Type B pancreatic cell (in vitro differentiated cells): ENCODE measurements at regions not wholly inside any gene's neighbourhood (a gene's known extent, or its start where the extent isn't known, plus 50 kb on each side); places are given as distances from the start of the nearest gene placed in this dataset.

ENCODE experiments used
- DNase-seq: peaks from one replicate; pipeline ENCODE4 v3.0.0; 2021; ENCODE audit warnings: mixed read lengths; ENCODE audit not compliant: unreplicated experiment; ENCODE audit errors: extremely low spot score
- H3K27ac Mint-ChIP-seq: 2 replicates; pipeline ENCODE4 v1.8.0; 2021; ENCODE audit warnings: mild to moderate bottlenecking, mixed read lengths
- H3K27me3 Mint-ChIP-seq: 2 replicates; pipeline ENCODE4 v1.8.0; 2021; ENCODE audit warnings: mixed read lengths
- H3K36me3 Mint-ChIP-seq: 2 replicates; pipeline ENCODE4 v1.8.0; 2021; ENCODE audit warnings: mixed read lengths
- H3K4me1 Mint-ChIP-seq: one replicate; pipeline ENCODE4 v1.8.0; 2021; ENCODE audit warnings: mixed read lengths; ENCODE audit not compliant: unreplicated experiment
- H3K4me3 Mint-ChIP-seq: 2 replicates; pipeline ENCODE4 v1.8.0; 2021; ENCODE audit warnings: mild to moderate bottlenecking, mixed read lengths
- H3K9me3 Mint-ChIP-seq: 2 replicates; pipeline ENCODE4 v1.8.0; 2021; ENCODE audit warnings: mixed read lengths
- TF ChIP-seq, protein P1 (sequence below): fragments of 200-600 bp; sonication (generic); conservative IDR thresholded peaks from 2 replicates; pipeline ENCODE4 v1.5.0; 2021; ENCODE audit warnings: antibody characterized with exemption, mild to moderate bottlenecking

DNA sequence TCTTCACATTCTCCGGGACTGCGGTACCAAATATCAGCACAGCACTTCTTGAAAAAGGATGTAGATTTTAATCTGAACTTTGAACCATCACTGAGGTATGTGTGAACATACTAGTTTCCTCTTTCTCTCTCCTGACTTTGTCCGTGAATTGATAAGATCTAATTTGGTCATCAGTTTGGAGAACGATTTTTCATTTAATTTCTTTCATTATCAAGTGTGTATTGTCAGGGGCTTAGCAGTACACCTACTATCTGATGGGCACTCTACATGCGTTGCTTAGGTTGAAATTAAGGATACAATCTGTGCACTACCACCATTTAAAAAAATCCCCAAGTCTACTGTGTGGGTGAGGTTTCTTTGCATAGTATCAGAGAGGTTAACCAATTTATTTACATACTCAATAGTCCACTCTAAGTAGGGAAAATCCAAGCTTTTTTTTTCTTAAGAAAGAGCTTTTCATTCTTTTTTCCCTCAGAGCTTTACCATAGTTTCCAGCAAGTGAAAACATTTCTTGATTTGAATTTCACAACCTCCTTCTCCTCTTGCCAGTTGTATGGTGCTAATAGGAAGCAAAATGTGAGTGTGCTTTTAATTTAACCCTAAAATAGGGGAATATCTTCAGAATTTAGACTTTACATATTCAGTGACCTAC, 105.4 kb upstream of the ESR1 start:
- TF ChIP-seq, protein P1, sequence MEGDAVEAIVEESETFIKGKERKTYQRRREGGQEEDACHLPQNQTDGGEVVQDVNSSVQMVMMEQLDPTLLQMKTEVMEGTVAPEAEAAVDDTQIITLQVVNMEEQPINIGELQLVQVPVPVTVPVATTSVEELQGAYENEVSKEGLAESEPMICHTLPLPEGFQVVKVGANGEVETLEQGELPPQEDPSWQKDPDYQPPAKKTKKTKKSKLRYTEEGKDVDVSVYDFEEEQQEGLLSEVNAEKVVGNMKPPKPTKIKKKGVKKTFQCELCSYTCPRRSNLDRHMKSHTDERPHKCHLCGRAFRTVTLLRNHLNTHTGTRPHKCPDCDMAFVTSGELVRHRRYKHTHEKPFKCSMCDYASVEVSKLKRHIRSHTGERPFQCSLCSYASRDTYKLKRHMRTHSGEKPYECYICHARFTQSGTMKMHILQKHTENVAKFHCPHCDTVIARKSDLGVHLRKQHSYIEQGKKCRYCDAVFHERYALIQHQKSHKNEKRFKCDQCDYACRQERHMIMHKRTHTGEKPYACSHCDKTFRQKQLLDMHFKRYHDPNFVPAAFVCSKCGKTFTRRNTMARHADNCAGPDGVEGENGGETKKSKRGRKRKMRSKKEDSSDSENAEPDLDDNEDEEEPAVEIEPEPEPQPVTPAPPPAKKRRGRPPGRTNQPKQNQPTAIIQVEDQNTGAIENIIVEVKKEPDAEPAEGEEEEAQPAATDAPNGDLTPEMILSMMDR = no peak
- H3K9me3 Mint-ChIP-seq = no peaks in the 10 kb centered on the region
- no peak overlapping the region for H3K27ac Mint-ChIP-seq
- no peak for DNase-seq
- no peaks in the 10 kb centered on the region for H3K4me1 Mint-ChIP-seq
- no peaks in the 10 kb centered on the region for H3K27me3 Mint-ChIP-seq
- H3K4me3 Mint-ChIP-seq = no peak overlapping the region
- no peaks in the 10 kb centered on the region for H3K36me3 Mint-ChIP-seq

DNA sequence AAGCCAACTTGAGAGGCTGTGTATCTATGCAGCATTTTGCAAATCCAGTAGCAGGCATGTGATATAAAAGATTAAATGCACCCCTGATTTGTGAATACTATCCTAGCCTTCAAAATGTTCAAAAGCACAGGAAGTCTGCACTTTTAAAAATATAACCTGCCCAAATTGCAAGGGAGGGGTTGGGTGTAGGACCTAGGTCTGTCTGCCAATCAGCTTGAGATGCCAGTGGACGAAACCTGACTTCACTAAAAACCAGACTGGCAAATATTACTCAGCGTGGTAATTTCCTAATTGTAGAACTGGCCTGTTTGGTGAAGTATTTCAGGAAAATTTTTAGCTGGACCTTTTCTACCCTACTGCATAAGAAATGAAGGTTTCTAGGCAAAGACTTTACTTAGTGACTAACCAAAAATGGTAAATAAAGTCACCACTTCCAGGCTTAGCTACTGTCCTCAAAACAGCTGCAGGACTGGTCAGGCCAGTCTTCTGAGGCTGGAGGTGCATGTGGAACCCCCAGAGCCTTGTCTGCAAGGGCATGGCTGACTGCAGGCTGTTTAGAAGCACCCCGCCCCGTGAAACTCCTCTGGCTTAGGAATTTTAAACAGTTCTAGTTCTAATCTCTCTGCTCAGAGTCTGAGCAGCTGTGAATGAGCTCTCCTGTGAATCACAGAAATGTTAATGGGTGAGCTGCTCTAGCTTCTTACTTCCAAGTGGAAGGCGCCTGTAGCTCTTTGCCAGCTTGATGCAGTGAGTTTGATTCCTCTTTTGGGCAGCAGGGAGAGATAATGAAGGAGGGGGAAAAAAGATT, 104.4 kb upstream of the ESR1 start:
- TF ChIP-seq, protein P1 = no peak
- Mint-ChIP-seq H3K27ac (no peak overlapping the region), H3K27me3 (no peaks in the 10 kb centered on the region), H3K4me3 (no peak overlapping the region), H3K9me3 (no peaks in the 10 kb centered on the region), H3K36me3 (no peaks in the 10 kb centered on the region), H3K4me1 (no peaks in the 10 kb centered on the region)
- DNase-seq = no peak

DNA sequence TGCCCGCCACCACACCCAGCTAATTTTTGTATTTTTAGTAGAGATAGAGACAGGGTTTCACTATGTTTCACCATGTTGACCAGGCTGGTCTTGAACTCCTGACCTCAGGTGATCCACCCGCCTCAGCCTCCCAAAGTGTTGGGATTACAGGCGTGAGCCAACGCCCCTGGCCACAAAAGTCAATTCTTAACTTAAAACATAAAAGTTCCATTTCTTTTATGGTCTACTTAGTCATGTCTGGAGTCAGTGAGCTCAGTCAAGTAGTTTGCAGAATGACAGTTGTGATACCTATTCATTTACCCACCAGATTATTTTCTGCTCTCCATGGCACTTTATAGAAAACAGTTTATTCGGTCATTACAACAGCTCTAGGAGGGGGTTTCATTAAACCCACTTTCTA, 103.1 kb upstream of the ESR1 start:
- Mint-ChIP-seq H3K4me3 (no peak overlapping the region), H3K36me3 (no peaks in the 10 kb centered on the region), H3K4me1 (no peaks in the 10 kb centered on the region), H3K9me3 (no peaks in the 10 kb centered on the region), H3K27ac (no peak overlapping the region), H3K27me3 (no peaks in the 10 kb centered on the region)
- TF ChIP-seq, protein P1 = no peak
- no peak for DNase-seq

DNA sequence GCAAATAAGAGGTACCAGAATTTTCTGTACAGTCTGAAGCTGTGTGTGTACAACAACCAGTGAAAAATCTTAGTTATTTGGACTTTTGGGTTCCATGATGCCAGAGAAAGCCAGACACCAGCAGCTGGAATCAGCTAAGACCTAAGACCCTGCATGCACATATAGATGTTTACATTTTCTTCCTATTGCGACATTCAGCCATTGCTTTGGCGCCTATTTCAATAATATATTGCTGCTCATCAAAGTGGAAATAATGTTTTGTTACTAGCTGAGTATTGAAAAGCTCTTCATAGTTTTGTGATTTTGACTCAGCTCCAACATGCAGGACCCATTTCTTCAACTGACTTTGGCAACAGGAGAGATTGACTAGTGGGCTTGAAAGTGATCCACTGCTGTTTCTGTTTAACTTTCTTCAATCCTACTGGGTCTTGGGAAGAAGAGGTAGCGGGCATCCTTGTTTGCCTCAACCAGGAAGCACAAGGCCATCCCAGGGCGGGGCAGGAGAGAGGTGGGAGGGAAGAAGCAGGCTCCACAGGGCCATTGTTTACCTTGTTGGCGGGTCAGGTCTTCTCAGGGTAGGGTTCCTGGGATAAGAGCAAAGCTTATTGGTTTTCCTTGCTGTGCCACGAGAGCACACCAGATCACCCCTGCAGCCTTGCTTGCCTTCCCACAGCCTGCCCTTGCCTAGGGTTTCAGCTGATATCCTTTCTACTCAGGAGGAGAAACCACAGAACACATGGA, 101.3 kb upstream of the ESR1 start:
- H3K4me3 Mint-ChIP-seq = no peak overlapping the region
- no peak overlapping the region for H3K27ac Mint-ChIP-seq
- H3K36me3 Mint-ChIP-seq = no peaks in the 10 kb centered on the region
- no peaks in the 10 kb centered on the region for H3K9me3 Mint-ChIP-seq
- no peaks in the 10 kb centered on the region for H3K4me1 Mint-ChIP-seq
- DNase-seq = no peak
- no peaks in the 10 kb centered on the region for H3K27me3 Mint-ChIP-seq
- TF ChIP-seq, protein P1 = no peak

DNA sequence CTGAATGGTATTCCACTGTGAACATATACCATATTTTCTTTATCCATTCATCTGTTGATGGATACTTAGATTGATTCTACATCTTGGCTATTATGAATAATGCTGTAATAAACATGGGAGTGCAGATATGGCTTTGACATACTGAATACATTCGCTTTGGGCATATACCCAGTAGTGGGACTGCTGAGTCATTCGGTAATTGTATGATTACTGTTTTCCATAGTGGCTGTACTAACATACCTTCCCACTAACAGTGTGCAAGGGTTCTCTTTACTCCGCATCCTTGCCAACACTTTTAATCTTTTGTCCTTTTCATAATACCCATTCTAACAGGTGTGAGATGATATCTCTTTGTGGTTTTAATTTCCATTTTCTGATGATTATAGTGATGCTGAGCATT, 98.2 kb upstream of the ESR1 start:
- Mint-ChIP-seq H3K27me3 (no peaks in the 10 kb centered on the region), H3K4me1 (no peaks in the 10 kb centered on the region), H3K27ac (no peak overlapping the region), H3K4me3 (no peak overlapping the region), H3K9me3 (peaks cover under 1% of the 10 kb centered on the region), H3K36me3 (no peaks in the 10 kb centered on the region)
- DNase-seq = no peak
- TF ChIP-seq, protein P1 = no peak
